Tibial nerve (tissue), 4 donors: ENCODE measurements at regions not wholly inside any gene's neighbourhood (a gene's known extent, or its start where the extent isn't known, plus 50 kb on each side); places are given as distances from the start of the nearest gene placed in this dataset.

ENCODE experiments used
- DNase-seq, 2 donors: peaks; one replicate each; pipeline ENCODE4 v3.0.0-alpha.2; 2019; ENCODE audit warnings: low spot score in 2 of 2
- H3K27ac ChIP-seq, 4 donors: fragments of 200-600 bp; sonication (generic) in 3 of 4; one replicate each; pipeline ENCODE4 v1.5.1; 2017 to 2019; ENCODE audit warnings: mild to moderate bottlenecking in 1 of 4
- H3K27me3 ChIP-seq, 2 donors: fragments of 200-600 bp; sonication (generic) in 1 of 2; one replicate each; pipeline versions ENCODE4 v1.5.1 to v1.6.0; 2017 to 2019
- H3K36me3 ChIP-seq, 3 donors: fragments of 200-600 bp; sonication (generic); one replicate each; pipeline ENCODE4 v1.5.1; 2018 to 2019
- H3K4me1 ChIP-seq, 4 donors: fragments of 200-600 bp; sonication (generic) in 3 of 4; one replicate each; pipeline ENCODE4 v1.5.1; 2017 to 2019
- H3K4me3 ChIP-seq, 4 donors: fragments of 200-600 bp; sonication (generic) in 3 of 4; one replicate each; pipeline ENCODE4 v1.5.1; 2017 to 2019; ENCODE audit warnings: mild to moderate bottlenecking in 1 of 4, moderate library complexity in 1 of 4
- H3K9me3 ChIP-seq, 4 donors: fragments of 200-600 bp; sonication (generic) in 3 of 4; one replicate each; pipeline ENCODE4 v1.5.1; 2017 to 2019
- EP300 ChIP-seq, 2 donors: sonication (generic); formaldehyde crosslinking; IDR thresholded peaks; one replicate each; pipeline ENCODE4 v1.6.1; 2017; ENCODE audit warnings: antibody characterized with exemption in 2 of 2, mild to moderate bottlenecking in 1 of 2
- POLR2A ChIP-seq, 2 donors: fragments of 450-650 bp; IDR thresholded peaks; one replicate each; pipeline ENCODE4 v1.6.1; 2017; ENCODE audit warnings: antibody characterized with exemption in 2 of 2, mild to moderate bottlenecking in 2 of 2, moderate library complexity in 2 of 2
- WGBS, 2 donors: methylation state at CpG; one replicate each; pipeline ENCODE4 v1.1.5; 2018; 5-methylcytosine and 5-hydroxymethylcytosine counted together
- TF ChIP-seq, protein P1 (sequence below), 5 experiments: fragments of 200-600 bp in 3 of 5; fragments of 450-650 bp in 2 of 5; sonication (generic) in 3 of 5; IDR thresholded peaks; one replicate each; pipeline ENCODE4 v1.5.1; 2016 to 2019; ENCODE audit warnings: antibody characterized with exemption in 5 of 5, mild to moderate bottlenecking in 3 of 5, moderate library complexity in 2 of 5

DNA sequence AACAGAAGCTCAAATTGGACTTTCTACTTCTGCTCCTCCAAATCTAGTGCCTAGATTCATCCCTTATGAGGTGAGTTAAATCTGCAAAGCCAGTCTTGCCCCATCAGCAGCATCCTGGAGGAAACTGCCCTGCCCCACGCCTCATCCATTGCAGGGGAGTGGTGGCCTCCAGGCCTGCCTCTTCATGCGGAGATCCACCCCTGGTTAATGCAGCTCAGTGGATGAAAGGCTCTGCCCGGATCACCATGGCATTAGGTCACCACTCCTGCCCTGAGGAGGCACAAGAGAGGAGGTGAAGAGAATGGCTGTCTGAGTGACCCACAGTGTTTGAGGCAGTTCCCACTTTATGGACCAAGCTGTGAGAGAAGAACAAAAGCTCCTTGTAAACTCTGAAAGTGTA lies 218.1 kb downstream of the C12orf75 start:
- H3K27ac ChIP-seq, result no peak overlapping the region
- H3K4me1 ChIP-seq, result no peaks in the 10 kb centered on the region
- TF ChIP-seq, protein P1, sequence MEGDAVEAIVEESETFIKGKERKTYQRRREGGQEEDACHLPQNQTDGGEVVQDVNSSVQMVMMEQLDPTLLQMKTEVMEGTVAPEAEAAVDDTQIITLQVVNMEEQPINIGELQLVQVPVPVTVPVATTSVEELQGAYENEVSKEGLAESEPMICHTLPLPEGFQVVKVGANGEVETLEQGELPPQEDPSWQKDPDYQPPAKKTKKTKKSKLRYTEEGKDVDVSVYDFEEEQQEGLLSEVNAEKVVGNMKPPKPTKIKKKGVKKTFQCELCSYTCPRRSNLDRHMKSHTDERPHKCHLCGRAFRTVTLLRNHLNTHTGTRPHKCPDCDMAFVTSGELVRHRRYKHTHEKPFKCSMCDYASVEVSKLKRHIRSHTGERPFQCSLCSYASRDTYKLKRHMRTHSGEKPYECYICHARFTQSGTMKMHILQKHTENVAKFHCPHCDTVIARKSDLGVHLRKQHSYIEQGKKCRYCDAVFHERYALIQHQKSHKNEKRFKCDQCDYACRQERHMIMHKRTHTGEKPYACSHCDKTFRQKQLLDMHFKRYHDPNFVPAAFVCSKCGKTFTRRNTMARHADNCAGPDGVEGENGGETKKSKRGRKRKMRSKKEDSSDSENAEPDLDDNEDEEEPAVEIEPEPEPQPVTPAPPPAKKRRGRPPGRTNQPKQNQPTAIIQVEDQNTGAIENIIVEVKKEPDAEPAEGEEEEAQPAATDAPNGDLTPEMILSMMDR (IDR thresholded peaks at IDR 0.05), result no peak
- no peak for TF ChIP-seq EP300 (IDR thresholded peaks at IDR 0.05)
- no peak for TF ChIP-seq POLR2A (IDR thresholded peaks at IDR 0.05)
- no peaks in the 10 kb centered on the region for H3K27me3 ChIP-seq
- no peak overlapping the region for H3K4me3 ChIP-seq
- 69 to 78% methylated on average over 2 to 3 of the region's 3 CpGs for WGBS, 2 donors
- no peak for DNase-seq
- no peaks in the 10 kb centered on the region for H3K36me3 ChIP-seq
- no peaks in the 10 kb centered on the region for H3K9me3 ChIP-seq

DNA sequence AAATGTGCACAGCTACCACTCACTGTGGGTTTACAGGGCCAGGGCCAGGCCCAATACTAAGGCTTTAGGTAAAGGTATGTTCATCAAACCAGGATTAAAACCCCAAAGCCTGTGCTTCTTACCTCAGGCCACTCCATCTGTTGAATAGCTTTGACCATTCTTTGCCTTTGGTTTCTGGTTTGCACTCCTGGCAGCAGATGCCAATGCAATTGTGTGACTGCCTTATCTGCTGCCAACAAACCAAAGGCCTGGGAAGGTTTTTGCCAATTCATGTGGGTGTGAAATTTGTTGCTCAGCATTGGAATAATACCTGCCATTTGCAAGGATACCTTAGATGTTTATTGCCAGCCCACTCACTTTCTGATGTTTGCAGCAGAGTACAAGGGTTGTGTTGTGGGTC lies 221.6 kb downstream of the C12orf75 start:
- DNase-seq, result no peak
- Histone ChIP-seq H3K36me3 (no peaks in the 10 kb centered on the region), H3K27me3 (no peaks in the 10 kb centered on the region), H3K4me1 (peaks cover 0 to 10% (median 0%) of the 10 kb centered on the region in 4 donors), H3K9me3 (no peaks in the 10 kb centered on the region), H3K27ac (no peak overlapping the region), H3K4me3 (no peak overlapping the region)
- TF ChIP-seq, protein P1 (IDR thresholded peaks at IDR 0.05), result no peak
- TF ChIP-seq POLR2A (IDR thresholded peaks at IDR 0.05) (no peak), EP300 (IDR thresholded peaks at IDR 0.05) (no peak)

DNA sequence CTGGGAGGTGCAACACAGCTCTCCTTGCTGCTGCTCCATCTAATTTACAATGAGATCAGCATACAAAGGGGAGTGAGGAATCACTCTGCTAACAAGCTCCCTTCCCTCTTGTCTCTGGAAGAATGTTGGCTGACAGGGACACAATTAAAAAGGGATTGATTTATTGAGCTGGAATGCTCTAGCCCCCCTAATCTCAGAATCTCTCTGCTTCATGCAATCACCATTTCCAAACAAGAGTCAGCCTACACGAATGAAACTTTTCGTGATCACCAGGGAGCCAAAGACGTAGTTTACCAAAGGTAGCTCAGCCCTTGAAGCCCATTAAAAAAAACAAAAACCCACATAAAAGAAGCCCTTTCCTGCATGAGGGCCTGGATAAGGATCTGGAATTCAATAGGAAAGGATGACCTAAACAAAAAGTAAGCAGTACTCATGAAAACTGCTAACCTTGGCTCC lies 223.8 kb downstream of the C12orf75 start:
- 53 to 78% methylated on average over 3 of the region's 3 CpGs for WGBS, 2 donors
- no peak overlapping the region for H3K4me3 ChIP-seq
- no peak for DNase-seq
- no peaks in the 10 kb centered on the region for H3K27me3 ChIP-seq
- H3K9me3 ChIP-seq, result no peaks in the 10 kb centered on the region
- TF ChIP-seq EP300 (IDR thresholded peaks at IDR 0.05) (no peak), POLR2A (IDR thresholded peaks at IDR 0.05) (no peak)
- TF ChIP-seq, protein P1 (IDR thresholded peaks at IDR 0.05), result no peak
- no peak overlapping the region for H3K27ac ChIP-seq
- no peaks in the 10 kb centered on the region for H3K36me3 ChIP-seq
- peaks cover 0 to 10% (median 0%) of the 10 kb centered on the region in 4 donors for H3K4me1 ChIP-seq

DNA sequence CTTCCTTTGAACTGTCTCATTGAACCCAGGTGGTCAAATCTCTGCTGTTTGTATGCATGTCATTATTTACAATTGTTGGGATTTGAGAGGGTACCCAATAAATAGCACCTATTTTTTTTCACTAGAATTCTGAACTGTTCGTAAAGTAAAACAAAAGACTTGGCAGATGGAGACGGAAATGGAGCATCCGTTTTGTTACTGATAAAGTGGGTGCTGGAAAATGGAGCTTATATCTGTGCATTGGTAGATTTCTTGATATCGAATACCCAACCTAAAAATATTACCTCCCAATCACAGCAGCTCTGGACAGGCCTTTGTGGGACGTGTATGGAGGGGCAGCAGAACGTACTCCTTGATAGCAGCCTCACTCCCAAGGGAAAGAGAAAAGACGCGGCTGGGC lies 224.4 kb downstream of the C12orf75 start:
- Histone ChIP-seq H3K4me1 (peaks cover 0 to 10% (median 0%) of the 10 kb centered on the region in 4 donors), H3K27me3 (no peaks in the 10 kb centered on the region), H3K27ac (no peak overlapping the region), H3K36me3 (no peaks in the 10 kb centered on the region), H3K9me3 (no peaks in the 10 kb centered on the region), H3K4me3 (no peak overlapping the region)
- TF ChIP-seq EP300 (IDR thresholded peaks at IDR 0.05), result no peak
- TF ChIP-seq, protein P1 (IDR thresholded peaks at IDR 0.05), result no peak
- TF ChIP-seq POLR2A (IDR thresholded peaks at IDR 0.05), result no peak
- WGBS, 2 donors, result 54 to 67% methylated on average over 8 of the region's 8 CpGs
- no peak for DNase-seq

DNA sequence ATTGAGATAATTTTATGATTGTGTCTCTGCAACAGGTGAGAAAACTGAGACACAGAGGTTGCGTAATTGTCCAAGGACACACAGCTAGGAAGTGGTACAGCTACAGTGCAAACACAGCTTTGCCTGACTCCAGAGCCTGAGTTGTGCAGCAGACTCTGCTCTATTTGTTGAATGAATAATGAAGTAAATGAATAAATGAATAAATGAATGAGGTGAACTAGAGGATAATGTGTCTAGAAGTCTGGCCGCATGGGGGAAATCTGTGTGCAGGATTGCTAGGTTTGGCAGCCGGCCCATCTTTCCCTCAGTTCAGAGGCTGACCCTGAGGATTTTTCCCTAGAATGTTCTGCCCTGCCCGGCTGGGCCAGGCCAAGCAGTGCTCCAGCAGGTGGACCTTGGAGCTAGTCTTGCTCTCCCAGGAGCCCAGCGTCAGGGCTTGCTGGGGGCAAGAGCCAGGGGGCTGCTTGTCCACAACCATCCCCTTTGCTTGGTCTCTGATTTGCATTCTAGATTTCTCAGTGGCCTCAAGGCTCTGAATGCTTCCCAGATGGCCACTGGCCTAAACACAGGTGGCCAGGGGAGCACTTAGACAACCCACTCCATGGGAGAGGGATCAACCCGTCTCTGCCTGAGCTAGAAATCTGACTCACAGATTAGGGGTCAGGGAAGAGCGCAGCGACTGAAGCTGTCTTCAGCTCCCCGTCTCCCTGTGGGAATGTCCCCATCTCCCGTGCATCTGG lies 225.2 kb downstream of the C12orf75 start:
- peaks cover 0 to 10% (median 0%) of the 10 kb centered on the region in 4 donors for H3K4me1 ChIP-seq
- H3K36me3 ChIP-seq, result no peaks in the 10 kb centered on the region
- H3K27ac ChIP-seq, result no peak overlapping the region
- DNase-seq, result peak in 1 of 2 donors; percentile 10
- H3K9me3 ChIP-seq, result no peaks in the 10 kb centered on the region
- 64 to 65% methylated on average over 10 of the region's 10 CpGs for WGBS, 2 donors
- no peaks in the 10 kb centered on the region for H3K27me3 ChIP-seq
- no peak overlapping the region for H3K4me3 ChIP-seq
- TF ChIP-seq EP300 (IDR thresholded peaks at IDR 0.05), result no peak
- TF ChIP-seq POLR2A (IDR thresholded peaks at IDR 0.05), result no peak
- TF ChIP-seq, protein P1 (IDR thresholded peaks at IDR 0.05), result no peak
